ENCODE measurements at regions not wholly inside any gene's neighbourhood (a gene's known extent, or its start where the extent isn't known, plus 50 kb on each side); places are given as distances from the start of the nearest gene placed in this dataset.
A peak's percentile ranks its signal among the peaks of the same experiment; 100 is the strongest.

DNA sequence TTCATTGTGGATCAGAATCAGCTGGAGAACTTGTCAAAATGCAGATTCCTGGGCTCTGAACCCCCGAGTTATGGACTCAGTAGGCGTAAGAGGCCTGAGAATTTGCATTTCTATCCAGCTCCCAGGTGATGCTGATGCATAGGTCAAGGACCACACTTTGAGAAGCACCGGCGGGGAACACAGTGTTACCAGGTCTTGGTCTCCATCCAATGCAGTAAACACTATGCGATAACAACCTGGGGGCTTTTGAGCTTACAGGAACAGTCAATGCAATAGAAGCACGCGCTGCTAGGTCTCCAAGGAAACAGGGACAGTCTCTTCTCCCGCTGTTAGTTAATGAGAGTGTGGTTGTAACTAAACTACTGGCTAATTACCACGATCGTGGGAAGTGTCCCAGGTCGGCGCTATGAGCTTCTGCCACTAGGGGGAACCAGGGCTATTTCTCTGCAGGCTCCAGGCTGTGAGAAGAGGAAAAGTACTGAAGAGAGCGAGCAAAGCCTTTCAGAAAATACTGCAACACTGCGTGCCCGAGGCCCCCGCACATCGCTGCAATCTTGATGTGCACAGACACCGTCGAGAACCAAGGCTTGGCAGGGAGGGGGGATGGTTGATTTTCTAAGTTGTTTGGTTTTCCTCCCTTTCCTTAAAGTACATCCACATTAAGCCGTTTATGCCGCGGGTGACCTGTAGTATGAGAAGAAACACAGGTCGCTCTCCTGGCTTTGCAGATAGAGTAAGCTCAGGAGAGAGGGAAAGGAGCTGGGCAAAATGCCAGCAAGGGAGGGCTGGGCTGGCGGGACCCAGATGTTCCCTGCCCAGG is 52.0 kb upstream of the KCNA1 start:
- peak; percentile 91 for ATAC-seq
- TF ChIP-seq, protein P1, sequence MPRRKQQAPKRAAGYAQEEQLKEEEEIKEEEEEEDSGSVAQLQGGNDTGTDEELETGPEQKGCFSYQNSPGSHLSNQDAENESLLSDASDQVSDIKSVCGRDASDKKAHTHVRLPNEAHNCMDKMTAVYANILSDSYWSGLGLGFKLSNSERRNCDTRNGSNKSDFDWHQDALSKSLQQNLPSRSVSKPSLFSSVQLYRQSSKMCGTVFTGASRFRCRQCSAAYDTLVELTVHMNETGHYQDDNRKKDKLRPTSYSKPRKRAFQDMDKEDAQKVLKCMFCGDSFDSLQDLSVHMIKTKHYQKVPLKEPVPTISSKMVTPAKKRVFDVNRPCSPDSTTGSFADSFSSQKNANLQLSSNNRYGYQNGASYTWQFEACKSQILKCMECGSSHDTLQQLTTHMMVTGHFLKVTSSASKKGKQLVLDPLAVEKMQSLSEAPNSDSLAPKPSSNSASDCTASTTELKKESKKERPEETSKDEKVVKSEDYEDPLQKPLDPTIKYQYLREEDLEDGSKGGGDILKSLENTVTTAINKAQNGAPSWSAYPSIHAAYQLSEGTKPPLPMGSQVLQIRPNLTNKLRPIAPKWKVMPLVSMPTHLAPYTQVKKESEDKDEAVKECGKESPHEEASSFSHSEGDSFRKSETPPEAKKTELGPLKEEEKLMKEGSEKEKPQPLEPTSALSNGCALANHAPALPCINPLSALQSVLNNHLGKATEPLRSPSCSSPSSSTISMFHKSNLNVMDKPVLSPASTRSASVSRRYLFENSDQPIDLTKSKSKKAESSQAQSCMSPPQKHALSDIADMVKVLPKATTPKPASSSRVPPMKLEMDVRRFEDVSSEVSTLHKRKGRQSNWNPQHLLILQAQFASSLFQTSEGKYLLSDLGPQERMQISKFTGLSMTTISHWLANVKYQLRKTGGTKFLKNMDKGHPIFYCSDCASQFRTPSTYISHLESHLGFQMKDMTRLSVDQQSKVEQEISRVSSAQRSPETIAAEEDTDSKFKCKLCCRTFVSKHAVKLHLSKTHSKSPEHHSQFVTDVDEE (CRISPR knock-in tag; IDR thresholded peaks at IDR 0.05) = no peak
- no peak for TF ChIP-seq ZC3H10 (CRISPR knock-in tag; IDR thresholded peaks at IDR 0.05)
- TF ChIP-seq GLIS3 (CRISPR knock-in tag; IDR thresholded peaks at IDR 0.05) = no peak
- TF ChIP-seq BACH2 (CRISPR knock-in tag; IDR thresholded peaks at IDR 0.05; ENCODE audit: borderline replicate concordance) = no peak
- no peak for TF ChIP-seq OSR1 (CRISPR knock-in tag; IDR thresholded peaks at IDR 0.05)
- TF ChIP-seq ZNF8 (CRISPR knock-in tag; IDR thresholded peaks at IDR 0.05) = no peak
- TF ChIP-seq ISL1 (CRISPR knock-in tag; IDR thresholded peaks at IDR 0.05) = no peak

DNA sequence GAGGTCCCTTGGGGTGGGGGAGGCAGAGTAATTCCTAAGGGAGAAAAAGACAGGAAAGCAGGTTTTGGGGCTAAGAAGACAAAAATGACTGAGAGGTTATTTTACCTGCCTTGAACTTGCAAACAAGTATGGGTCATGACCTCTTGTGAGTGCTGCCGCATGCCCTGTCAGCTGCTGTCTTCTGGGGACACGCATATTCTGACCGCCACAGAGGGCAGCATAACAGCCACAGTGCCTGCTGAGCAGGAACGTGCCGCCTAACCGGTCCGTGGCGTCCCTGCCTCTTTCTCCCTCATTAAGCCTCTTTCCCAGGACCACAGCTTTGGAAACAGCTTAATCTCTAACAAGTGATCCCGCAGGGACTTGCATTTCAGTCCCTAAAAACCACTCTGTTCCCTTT is 51.3 kb upstream of the KCNA1 start:
- no peak; the same call in 2 of the 3 replicates for ATAC-seq
- TF ChIP-seq ZNF70 (CRISPR knock-in tag; IDR thresholded peaks at IDR 0.05) (no peak), GLIS3 (CRISPR knock-in tag; IDR thresholded peaks at IDR 0.05) (no peak), TCF4 (CRISPR knock-in tag; IDR thresholded peaks at IDR 0.05; ENCODE audit: borderline replicate concordance) (no peak), ZNF8 (CRISPR knock-in tag; IDR thresholded peaks at IDR 0.05) (no peak), ESRRG (CRISPR knock-in tag; IDR thresholded peaks at IDR 0.05) (no peak), RARB (CRISPR knock-in tag; IDR thresholded peaks at IDR 0.05) (no peak), ARNTL (CRISPR knock-in tag; IDR thresholded peaks at IDR 0.05; ENCODE audit: borderline replicate concordance, low read depth) (no peak), SNAI2 (CRISPR knock-in tag; IDR thresholded peaks at IDR 0.05) (no peak), TOX (CRISPR knock-in tag; IDR thresholded peaks at IDR 0.05; ENCODE audit: borderline replicate concordance) (no peak)
- TF ChIP-seq, protein P2, sequence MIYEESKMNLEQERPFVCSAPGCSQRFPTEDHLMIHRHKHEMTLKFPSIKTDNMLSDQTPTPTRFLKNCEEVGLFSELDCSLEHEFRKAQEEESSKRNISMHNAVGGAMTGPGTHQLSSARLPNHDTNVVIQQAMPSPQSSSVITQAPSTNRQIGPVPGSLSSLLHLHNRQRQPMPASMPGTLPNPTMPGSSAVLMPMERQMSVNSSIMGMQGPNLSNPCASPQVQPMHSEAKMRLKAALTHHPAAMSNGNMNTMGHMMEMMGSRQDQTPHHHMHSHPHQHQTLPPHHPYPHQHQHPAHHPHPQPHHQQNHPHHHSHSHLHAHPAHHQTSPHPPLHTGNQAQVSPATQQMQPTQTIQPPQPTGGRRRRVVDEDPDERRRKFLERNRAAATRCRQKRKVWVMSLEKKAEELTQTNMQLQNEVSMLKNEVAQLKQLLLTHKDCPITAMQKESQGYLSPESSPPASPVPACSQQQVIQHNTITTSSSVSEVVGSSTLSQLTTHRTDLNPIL (CRISPR knock-in tag; IDR thresholded peaks at IDR 0.05; ENCODE audit: low read depth) = no peak

DNA sequence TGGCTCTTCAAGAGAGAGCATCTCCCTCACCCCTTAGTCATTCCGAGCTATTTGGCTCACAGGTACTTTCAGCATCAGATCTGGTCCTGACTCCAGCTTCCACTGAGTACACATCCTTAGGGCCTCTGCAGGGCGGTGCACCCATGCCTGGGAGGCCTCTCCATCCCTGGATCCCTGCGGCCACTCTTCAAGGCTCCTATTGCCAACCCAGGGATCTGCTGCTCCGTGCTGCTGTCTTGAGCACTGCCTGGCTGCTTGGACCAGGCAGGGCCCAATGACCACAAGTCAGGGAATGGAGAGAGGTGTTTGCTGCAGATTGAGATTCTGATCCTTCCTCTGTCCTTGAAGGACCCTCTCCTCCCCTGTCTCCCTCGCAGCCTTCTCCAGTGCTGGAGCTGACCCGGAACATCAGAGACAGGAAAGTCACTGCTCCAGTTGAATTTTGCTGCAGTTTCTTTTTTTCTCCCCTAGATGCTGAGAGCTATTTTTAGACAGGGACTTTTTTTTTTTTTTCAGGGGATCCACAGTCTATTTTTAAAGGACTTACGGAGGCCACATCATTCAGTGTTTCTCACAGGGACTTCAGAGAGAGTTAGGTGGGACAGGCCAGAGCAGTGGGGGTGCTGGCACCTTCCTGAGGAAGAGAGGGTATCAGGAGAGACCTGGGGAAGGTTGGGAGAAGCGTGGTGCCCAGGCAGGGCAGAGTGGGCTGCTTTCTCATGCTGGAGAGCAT is 50.1 kb upstream of the KCNA1 start:
- ATAC-seq = no peak
- no peak for TF ChIP-seq ZNF8 (CRISPR knock-in tag; IDR thresholded peaks at IDR 0.05)
- no peak for TF ChIP-seq PPARA (CRISPR knock-in tag; IDR thresholded peaks at IDR 0.05; ENCODE audit: borderline replicate concordance)
- no peak for TF ChIP-seq ZC3H10 (CRISPR knock-in tag; IDR thresholded peaks at IDR 0.05)
- TF ChIP-seq RARB (CRISPR knock-in tag; IDR thresholded peaks at IDR 0.05) = no peak
- TF ChIP-seq ZFP3 (CRISPR knock-in tag; IDR thresholded peaks at IDR 0.05) = no peak
- TF ChIP-seq ZNF70 (CRISPR knock-in tag; IDR thresholded peaks at IDR 0.05) = no peak
